ENCODE measurements at regions not wholly inside any gene's neighbourhood (a gene's known extent, or its start where the extent isn't known, plus 50 kb on each side); places are given as distances from the start of the nearest gene placed in this dataset.

GRCh38 chr6:22808466-22808865, 239.1 kb downstream of the HDGFL1 start:
- DNase-seq (ENCODE audit: low spot score), result no peak

- DNase-seq (ENCODE audit: low spot score), result no peak
These were observed 240.0 kb downstream of the HDGFL1 start for GRCh38 chr6:22809370-22809769.

DNA sequence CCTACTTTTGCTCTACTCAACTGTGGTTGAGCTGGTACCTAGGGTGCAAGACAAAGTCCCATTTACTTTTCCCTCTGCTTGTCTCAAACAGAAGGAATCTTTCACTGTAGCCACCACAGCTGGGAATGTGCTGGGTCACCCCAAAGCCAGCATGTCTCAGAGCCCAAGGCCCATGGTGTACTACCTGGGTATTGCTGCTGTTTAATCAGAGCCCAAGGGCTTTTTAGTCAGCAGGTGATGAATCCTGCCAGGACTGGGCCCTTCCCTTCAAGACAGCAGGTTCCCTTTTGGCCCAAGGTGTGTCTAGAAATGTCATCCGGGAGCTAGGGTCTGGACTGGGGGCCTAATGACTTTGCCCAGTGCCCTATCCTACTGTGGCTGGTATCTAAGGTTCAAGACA, 249.8 kb downstream of the HDGFL1 start:
- DNase-seq (ENCODE audit: low spot score), result no peak

DNA sequence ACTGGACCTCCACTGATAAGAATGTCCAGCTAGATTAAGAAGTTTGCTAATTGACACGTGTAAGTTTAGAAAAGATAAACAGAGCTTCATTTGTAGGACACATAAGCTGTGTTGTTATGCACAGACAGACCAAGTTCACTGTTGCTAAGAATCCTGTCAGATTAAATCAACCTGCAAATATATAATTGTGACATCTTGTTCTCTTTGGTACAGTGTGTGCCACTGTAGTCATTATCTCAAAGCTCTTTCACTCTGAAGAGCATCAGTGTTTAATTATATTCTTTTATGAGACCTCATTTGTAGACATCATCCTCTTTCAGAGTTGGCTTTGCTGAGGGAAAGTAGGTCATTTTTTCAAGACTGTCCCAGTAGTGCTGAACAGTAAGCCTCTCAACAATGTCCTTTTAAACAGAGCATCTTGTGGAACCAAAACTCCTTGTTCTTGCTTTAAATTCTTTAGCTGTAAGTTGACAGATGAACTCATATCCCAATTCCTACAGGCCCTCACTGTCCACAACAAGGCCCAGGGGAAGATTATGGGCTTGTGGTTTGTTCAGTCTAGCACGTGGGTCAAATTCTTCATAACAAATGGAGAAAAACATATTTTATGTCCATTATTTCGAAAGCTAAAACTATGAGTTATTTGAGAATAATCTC, 252.4 kb downstream of the HDGFL1 start:
- DNase-seq (ENCODE audit: low spot score), result no peak

DNA sequence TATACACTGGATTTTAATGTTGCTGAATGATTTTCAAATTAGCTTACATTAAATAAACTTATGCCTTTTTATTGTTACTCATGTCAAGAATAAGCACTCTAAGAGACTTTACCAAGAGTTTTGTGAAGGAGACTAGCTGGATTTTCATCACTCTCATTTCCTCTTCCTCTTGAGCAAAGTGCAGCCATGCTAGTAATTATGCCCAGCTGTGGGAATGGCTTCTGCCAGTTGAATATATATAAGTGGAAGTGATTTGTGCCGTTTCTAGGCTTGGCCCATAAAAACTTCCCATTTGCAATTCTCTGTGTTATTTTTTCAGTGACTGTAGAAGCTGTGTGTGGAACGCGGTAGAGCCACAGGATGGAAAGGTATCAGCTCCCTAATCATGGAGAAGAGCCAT, 255.8 kb downstream of the HDGFL1 start:
- DNase-seq (ENCODE audit: low spot score), result no peak

- no peak for DNase-seq (ENCODE audit: low spot score)
These were observed 257.6 kb downstream of the HDGFL1 start for GRCh38 chr6:22826961-22827360.

DNA sequence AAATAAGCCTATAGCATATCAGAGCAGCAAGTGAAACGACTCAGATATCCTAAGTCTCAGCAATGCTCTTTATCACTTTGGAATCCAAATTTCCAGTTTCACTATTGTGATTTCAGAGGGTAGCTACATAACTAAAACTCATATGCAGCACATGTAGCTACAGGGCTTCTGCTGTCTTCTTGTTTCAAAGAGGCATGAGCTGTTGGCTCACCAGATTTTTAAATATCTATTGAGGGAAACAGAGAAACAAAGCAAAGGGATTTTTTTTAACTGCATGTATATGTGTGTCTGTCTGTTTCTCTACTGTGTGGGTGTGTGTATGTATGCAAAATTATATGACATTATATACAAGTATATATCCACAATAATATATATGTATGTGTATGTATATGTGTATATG, 258.4 kb downstream of the HDGFL1 start:
- no peak for DNase-seq (ENCODE audit: low spot score)

- DNase-seq (ENCODE audit: low spot score), result peak; percentile 82
These were observed 259.1 kb downstream of the HDGFL1 start for GRCh38 chr6:22828179-22829062.

- DNase-seq (ENCODE audit: low spot score), result no peak
These were observed 259.7 kb downstream of the HDGFL1 start for GRCh38 chr6:22829070-22829469.

GRCh38 chr6:22830463-22830862, 261.1 kb downstream of the HDGFL1 start:
- DNase-seq (ENCODE audit: low spot score), result no peak

DNA sequence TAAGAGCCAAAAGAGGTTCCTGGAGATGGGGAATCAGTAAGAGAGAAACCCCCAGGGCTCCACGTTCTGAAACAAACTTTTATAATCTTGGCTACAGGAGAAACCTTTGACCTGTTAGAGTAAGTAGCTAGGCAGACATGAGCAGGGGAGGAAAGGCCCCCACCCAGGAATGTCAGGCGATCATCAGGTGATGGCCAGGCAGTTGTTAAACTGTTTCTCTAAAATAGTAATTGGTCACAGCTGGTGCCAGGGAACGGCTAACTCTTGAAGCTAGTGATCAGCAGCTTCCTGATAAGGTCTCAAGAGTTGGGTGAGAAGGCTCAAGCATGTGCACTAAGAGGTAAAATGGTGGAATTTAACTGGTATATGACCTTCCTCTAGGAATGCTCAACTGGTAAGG, 263.8 kb downstream of the HDGFL1 start:
- DNase-seq (ENCODE audit: low spot score), result no peak

DNA sequence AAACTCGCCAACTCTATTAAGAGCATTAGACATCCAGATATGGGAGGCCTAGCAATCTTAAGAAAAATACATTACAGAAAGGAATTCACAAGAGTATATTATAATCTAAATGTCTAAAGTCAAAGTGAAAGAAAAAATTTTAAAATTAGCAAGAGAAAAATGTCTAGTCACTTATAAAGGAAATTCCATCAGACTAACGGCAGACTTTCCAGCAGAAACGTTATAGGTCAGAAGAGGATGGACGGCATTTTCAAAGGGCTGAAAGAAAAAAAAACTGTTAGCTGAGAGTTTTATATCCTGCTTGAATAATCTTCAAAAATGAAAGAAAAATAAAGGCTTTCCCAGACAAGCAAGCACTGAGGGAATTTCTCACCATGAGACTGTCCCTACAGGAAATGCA, 269.0 kb downstream of the HDGFL1 start:
- no peak for DNase-seq (ENCODE audit: low spot score)

DNA sequence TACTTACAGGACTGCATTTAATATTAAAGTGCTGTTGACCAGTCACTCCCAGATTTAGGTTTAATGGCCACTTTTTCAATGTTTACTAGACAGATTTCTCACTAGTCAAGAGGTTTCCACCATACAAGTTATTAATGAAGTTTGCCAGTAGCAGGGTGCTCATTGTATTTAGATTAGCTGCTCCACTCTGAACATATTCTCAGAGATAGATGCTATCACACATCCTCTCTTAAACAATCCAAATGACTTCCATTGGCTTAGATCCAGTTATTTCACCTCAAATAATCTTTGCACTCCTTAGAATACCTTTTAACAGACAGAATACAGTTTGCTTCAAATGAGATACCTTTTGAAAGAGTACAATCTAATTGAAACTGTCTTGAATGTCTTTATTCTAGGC, 276.1 kb downstream of the HDGFL1 start:
- no peak for DNase-seq (ENCODE audit: low spot score)

GRCh38 chr6:22848121-22848520, 278.8 kb downstream of the HDGFL1 start:
- no peak for DNase-seq (ENCODE audit: low spot score)

- DNase-seq (ENCODE audit: low spot score), result no peak
These were observed 280.6 kb downstream of the HDGFL1 start for GRCh38 chr6:22849921-22850320.

DNA sequence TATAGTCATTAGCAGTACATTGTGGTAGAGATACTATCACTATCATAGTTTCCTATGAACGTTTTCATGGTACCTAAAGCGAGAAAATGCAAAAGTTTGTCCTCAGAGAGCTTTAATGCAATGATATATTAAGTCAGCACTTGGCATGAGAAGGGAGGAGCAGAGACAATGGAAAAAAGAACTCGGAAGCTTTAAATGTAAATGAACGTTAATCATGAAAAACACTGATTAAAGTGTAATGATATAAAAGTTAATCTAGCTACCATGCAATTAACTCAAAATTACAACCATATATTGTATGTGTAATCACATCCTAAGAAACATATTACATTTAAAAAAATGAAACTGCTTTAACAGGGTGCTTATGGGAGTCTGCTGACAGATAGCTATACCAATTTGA, 282.7 kb downstream of the HDGFL1 start:
- no peak for DNase-seq (ENCODE audit: low spot score)

DNA sequence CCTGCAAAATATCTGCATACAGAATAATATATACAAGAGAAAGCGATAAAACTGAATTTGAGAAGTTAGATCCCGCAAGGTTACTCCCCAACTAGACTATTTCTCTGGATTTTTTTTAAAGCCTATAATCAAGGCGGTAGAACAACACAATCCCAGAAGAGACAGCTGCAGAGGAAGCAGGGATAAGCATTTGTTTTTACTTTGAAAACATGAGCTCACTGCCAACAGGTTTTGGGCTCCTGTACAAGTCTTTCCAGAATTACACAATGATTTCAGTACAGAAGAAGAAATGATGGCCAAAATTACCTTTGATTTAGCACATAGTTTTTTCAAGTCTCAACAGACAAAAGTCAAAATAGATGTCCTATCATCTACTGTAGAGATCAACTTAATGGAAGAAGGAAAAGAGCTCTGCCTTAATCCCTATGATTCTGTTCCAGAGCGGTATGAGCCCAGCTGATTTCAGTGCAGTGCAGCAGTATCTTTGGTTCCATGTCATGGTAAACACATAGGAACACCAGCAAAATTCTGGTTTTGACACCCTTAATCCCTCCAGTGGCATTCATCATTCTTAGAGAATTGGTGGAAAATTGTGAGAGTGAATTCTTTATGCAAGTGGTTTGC, 304.3 kb downstream of the HDGFL1 start:
- DNase-seq (ENCODE audit: low spot score), result no peak

GRCh38 chr6:22875845-22876244, 306.5 kb downstream of the HDGFL1 start:
- no peak for DNase-seq (ENCODE audit: low spot score)

GRCh38 chr6:22878324-22878701, 308.9 kb downstream of the HDGFL1 start:
- no peak for DNase-seq (ENCODE audit: low spot score)

GRCh38 chr6:22878706-22879105, 309.3 kb downstream of the HDGFL1 start:
- no peak for DNase-seq (ENCODE audit: low spot score)

DNA sequence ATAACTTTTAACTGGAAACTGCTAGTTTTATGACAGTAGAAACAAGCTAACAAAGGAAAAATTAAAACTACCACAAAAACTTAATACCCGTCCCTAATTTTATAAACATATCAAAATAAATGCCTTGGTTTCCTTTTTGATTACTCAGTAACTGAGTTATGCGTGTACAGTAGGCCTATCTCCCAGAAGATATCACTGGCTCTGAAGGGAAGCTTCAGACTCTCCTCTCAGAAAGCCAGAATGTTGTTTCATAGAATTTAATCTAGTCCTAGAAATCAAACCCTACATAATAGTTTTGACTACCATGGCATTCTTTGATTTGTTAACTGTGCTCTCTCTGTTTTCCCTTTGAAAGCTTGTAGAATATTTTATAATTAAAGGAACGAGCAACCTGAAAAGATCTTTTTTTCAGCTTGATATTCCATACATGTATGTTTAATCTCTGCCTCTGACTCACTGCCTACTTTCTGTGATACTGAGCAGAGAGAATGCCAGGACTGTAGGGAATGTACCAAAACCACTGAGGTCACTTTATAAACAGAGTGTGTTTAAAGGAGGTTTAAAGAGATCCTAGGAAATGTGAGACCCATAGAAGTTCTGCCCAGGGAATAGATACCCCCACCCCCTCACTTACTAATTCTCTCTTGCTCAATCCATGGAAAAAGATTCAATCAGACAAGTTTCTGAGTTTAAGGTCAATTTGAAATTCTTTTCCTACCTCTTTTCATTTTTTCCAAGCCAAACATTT, 311.5 kb downstream of the HDGFL1 start:
- DNase-seq (ENCODE audit: low spot score), result peak; percentile 67

- no peak for DNase-seq (ENCODE audit: low spot score)
These were observed 313.2 kb downstream of the HDGFL1 start for GRCh38 chr6:22882581-22882980.
